T-helper 2 cell treated with Interferon-gamma antibody and Interleukin-4, amounts not matched to agents 100 ng/mL and 5 ng/mL, for 36 hours (primary cell): ENCODE measurements at regions not wholly inside any gene's neighbourhood (a gene's known extent, or its start where the extent isn't known, plus 50 kb on each side); places are given as distances from the start of the nearest gene placed in this dataset.
"Not testable (repeated sequence)": the region's sequence is repeated elsewhere in the genome, so short reads cannot be mapped to it uniquely, and the experiment has no call there.

Experiments
- intact Hi-C: fragments of 100-400 bp; cut with micrococcal nuclease; formaldehyde crosslinking; loops from one replicate; pipeline ENCODE4 v1.15.1; 2023

GRCh38 chr2:64250063-64250462 lies 105.8 kb upstream of the PELI1 start:
- intact Hi-C loops: loop anchor here (1.0 kb wide), 1 partner anchor 8 kb away; no protein-coding TSS in a partner anchor

- intact Hi-C loops: loop anchor here (1.0 kb wide), 1 partner anchor 7 kb away; no protein-coding TSS in a partner anchor
Observed at GRCh38 chr2:64250751-64251423, 106.7 kb upstream of the PELI1 start.

- intact Hi-C loops: no loop called here
Observed at GRCh38 chr2:64251497-64252250, 107.5 kb upstream of the PELI1 start.

- intact Hi-C loops: not testable (repeated sequence)
Observed at GRCh38 chr2:64252251-64252978, 108.2 kb upstream of the PELI1 start.

GRCh38 chr2:64253421-64253820 lies 109.2 kb upstream of the PELI1 start:
- intact Hi-C loops: not testable (repeated sequence)

- intact Hi-C loops: loop anchor here (1.0 kb wide), 1 partner anchor 8 kb away; no protein-coding TSS in a partner anchor
Observed at GRCh38 chr2:64258566-64258965, 114.3 kb upstream of the PELI1 start.

GRCh38 chr2:64259312-64259711 lies 115.1 kb upstream of the PELI1 start:
- intact Hi-C loops: no loop called here

- intact Hi-C loops: no loop called here
Observed at GRCh38 chr2:64260093-64260803, 116.0 kb upstream of the PELI1 start.

GRCh38 chr2:64260817-64261216 lies 116.6 kb upstream of the PELI1 start:
- intact Hi-C loops: no loop called here

- intact Hi-C loops: no loop called here
Observed at GRCh38 chr2:64262071-64262470, 117.9 kb upstream of the PELI1 start.

GRCh38 chr2:64262816-64263215 lies 118.6 kb upstream of the PELI1 start:
- intact Hi-C loops: no loop called here

GRCh38 chr2:64263315-64263714 lies 119.1 kb upstream of the PELI1 start:
- intact Hi-C loops: no loop called here

- intact Hi-C loops: no loop called here
Observed at GRCh38 chr2:64267699-64268098, 123.5 kb upstream of the PELI1 start.

- intact Hi-C loops: no loop called here
Observed at GRCh38 chr2:64268330-64269048, 124.3 kb upstream of the PELI1 start.

- intact Hi-C loops: no loop called here
Observed at GRCh38 chr2:64273524-64274398, 129.5 kb upstream of the PELI1 start.

- intact Hi-C loops: no loop called here
Observed at GRCh38 chr2:64274399-64275173, 130.4 kb upstream of the PELI1 start.

- intact Hi-C loops: no loop called here
Observed at GRCh38 chr2:64275174-64275466, 130.9 kb upstream of the PELI1 start.

- intact Hi-C loops: no loop called here
Observed at GRCh38 chr2:64276417-64277095, 132.3 kb upstream of the PELI1 start.
